ENCODE measurements at regions not wholly inside any gene's neighbourhood (a gene's known extent, or its start where the extent isn't known, plus 50 kb on each side); places are given as distances from the start of the nearest gene placed in this dataset.

DNA sequence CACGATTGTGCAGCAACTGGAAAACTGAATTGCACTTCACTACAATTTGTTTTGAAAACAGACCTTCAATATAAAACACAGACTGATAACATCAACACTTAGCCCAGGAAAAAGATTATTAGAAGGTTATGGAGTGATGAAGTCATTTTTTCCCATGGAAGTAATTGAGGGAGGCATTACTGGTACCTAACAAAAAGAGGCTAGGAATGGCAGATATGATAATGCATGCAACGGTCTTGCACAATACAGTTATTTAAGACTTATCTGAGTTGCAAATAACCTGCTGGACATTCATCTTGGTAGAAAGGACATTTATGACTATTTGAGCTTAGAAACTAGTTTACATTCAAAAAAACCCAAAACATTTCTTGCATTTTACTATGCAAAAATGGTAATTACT is 1031.9 kb downstream of the FAT4 start:
- TF ChIP-seq, protein P1, sequence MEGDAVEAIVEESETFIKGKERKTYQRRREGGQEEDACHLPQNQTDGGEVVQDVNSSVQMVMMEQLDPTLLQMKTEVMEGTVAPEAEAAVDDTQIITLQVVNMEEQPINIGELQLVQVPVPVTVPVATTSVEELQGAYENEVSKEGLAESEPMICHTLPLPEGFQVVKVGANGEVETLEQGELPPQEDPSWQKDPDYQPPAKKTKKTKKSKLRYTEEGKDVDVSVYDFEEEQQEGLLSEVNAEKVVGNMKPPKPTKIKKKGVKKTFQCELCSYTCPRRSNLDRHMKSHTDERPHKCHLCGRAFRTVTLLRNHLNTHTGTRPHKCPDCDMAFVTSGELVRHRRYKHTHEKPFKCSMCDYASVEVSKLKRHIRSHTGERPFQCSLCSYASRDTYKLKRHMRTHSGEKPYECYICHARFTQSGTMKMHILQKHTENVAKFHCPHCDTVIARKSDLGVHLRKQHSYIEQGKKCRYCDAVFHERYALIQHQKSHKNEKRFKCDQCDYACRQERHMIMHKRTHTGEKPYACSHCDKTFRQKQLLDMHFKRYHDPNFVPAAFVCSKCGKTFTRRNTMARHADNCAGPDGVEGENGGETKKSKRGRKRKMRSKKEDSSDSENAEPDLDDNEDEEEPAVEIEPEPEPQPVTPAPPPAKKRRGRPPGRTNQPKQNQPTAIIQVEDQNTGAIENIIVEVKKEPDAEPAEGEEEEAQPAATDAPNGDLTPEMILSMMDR (IDR thresholded peaks at IDR 0.05; ENCODE audit: low read depth, low read length) = no peak
- Histone ChIP-seq H3K9me3 (no peaks in the 10 kb centered on the region), H3K36me3 (no peaks in the 10 kb centered on the region), H3K27me3 (no peaks in the 10 kb centered on the region), H3K4me3 (ENCODE audit: low read depth, low read length) (no peak overlapping the region), H3K4me1 (no peaks in the 10 kb centered on the region; the same call in 1 of the 2 replicates)
- no peak for DNase-seq

DNA sequence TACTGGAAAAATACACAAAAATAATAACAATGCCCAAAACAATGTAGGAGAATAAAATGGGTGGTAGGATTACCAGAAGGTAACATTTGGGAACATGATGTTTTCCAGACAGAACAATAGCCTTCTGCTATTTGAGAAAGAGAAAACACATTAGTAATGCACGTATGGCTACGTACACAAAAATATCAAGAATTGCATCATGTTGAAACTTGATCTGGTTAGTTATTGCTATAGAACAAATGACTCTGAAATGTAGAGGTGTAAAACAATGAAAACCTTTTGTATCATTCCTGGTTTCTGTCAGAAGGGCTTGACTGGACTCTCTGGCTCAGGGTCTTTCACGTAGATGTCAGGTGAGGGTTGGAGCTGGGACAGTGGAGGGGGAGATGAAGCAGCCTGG is 1040.0 kb downstream of the FAT4 start:
- no peaks in the 10 kb centered on the region for H3K36me3 ChIP-seq

DNA sequence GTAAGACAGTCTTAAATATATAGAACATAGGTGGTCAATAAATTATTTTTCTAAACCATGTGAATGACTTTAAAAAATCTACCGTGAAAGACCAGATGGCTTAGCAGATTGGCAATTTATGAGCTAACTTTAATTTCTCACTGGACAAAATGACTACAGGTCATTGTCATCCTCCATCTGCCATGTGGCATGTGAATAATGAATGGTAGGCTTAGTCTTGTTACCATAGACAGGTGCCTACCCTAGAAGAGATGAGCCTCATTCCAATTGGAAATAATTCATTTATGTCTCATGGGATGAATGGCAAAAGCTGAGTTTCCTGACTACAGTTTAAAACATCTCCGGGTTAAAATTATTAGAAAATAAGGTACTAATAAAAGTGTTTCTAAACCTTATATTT is 1043.3 kb downstream of the FAT4 start:
- Histone ChIP-seq H3K9me3 (no peaks in the 10 kb centered on the region), H3K4me3 (ENCODE audit: low read depth, low read length) (no peak overlapping the region), H3K4me1 (no peaks in the 10 kb centered on the region), H3K27me3 (no peaks in the 10 kb centered on the region), H3K36me3 (no peaks in the 10 kb centered on the region)
- no peak for DNase-seq
- TF ChIP-seq, protein P1 (IDR thresholded peaks at IDR 0.05; ENCODE audit: low read depth, low read length) = no peak

More for the DNA sequence above, 1040.0 kb downstream of the FAT4 start:
- DNase-seq = no peak
- no peak overlapping the region for H3K4me3 ChIP-seq (ENCODE audit: low read depth, low read length)
- no peaks in the 10 kb centered on the region for H3K9me3 ChIP-seq
- no peaks in the 10 kb centered on the region for H3K27me3 ChIP-seq
- TF ChIP-seq, protein P1 (IDR thresholded peaks at IDR 0.05; ENCODE audit: low read depth, low read length) = no peak
- no peaks in the 10 kb centered on the region for H3K4me1 ChIP-seq

DNA sequence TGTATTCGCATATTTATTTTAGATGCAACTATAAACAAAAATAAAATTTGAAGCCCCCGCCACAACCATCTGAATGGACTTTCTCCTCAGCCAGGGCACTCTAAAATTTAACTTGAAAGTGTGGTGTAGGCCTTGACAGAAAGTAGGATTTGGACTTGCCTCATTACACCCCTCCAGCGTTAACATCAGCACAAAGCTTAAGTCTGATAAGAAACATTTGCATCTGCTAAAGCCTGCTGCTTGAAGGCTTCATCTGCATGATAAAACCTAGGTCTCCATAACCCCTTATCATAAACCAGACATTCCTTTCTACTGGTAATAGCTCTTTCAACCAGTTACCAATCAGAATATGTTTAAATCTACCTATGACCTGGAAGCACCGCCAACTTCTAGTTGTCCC is 1046.5 kb downstream of the FAT4 start:
- no peaks in the 10 kb centered on the region for H3K4me1 ChIP-seq
- H3K4me3 ChIP-seq (ENCODE audit: low read depth, low read length) = no peak overlapping the region
- TF ChIP-seq, protein P1 (IDR thresholded peaks at IDR 0.05; ENCODE audit: low read depth, low read length) = no peak
- no peaks in the 10 kb centered on the region for H3K9me3 ChIP-seq
- no peaks in the 10 kb centered on the region for H3K27me3 ChIP-seq
- H3K36me3 ChIP-seq = no peaks in the 10 kb centered on the region; the same call in 1 of the 2 replicates
- no peak for DNase-seq

DNA sequence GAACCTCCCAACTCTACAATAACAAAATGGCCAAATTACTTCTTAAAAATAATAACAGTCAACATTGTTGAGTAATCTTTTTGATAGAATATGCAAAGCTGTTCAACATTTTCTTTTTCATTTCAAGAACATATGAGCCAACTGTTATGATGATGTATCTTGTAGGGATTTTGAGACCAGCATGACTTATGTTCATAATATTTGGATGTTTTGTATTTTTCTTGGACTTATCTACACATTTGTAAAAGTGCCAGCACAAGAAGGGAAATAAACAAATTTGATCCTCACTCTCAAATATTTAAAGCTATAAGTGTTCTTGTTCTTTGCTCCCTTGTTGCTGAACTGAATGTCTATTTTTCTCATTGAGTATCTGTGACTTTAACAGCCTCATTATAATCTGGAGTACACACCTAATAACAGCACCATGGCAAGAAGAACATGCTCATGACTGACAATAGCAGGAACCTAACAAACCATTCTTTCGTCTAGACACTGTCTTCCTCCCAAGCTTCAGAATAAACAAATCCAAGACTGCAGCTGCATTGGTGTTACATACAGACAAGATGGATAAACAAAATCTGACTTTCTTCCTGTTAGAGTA is 1049.7 kb downstream of the FAT4 start:
- Histone ChIP-seq H3K36me3 (no peaks in the 10 kb centered on the region; the same call in 1 of the 2 replicates), H3K27me3 (no peaks in the 10 kb centered on the region), H3K4me3 (ENCODE audit: low read depth, low read length) (no peak overlapping the region), H3K9me3 (no peaks in the 10 kb centered on the region), H3K4me1 (no peaks in the 10 kb centered on the region)
- TF ChIP-seq, protein P1 (IDR thresholded peaks at IDR 0.05; ENCODE audit: low read depth, low read length) = no peak
- DNase-seq = no peak

DNA sequence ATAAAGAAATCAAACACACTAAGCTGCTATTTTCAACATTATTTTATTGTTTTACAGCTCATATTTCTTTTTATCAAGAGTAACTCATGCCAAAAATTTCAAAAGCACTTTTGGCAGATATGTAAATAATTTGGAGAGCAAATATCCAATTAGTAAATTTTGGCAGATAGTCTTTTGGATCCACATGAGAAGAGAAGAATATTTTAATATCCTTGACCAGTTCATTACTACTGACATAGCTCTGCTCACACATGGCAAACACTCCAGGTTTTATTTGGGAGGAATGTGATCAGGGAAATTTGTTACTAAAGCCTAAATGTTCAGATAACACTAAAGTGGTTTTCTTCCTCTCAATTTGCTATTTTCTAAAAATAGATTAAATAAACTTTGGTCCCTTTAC is 1054.3 kb downstream of the FAT4 start:
- H3K36me3 ChIP-seq = no peaks in the 10 kb centered on the region; the same call in 1 of the 2 replicates
- no peaks in the 10 kb centered on the region for H3K9me3 ChIP-seq
- no peak overlapping the region for H3K4me3 ChIP-seq (ENCODE audit: low read depth, low read length)
- H3K27me3 ChIP-seq = no peaks in the 10 kb centered on the region
- TF ChIP-seq, protein P1 (IDR thresholded peaks at IDR 0.05; ENCODE audit: low read depth, low read length) = no peak
- no peak for DNase-seq
- H3K4me1 ChIP-seq = no peaks in the 10 kb centered on the region

All from BE2C (cell line).